Neural progenitor cell (in vitro differentiated cells): ENCODE measurements at regions not wholly inside any gene's neighbourhood (a gene's known extent, or its start where the extent isn't known, plus 50 kb on each side); places are given as distances from the start of the nearest gene placed in this dataset.

Experiments
- EZH2 ChIP-seq: fragments of 200-600 bp; sonication (generic); IDR thresholded peaks from 2 replicates; pipeline ENCODE4 v1.6.1; 2017; ENCODE audit warnings: antibody characterized with exemption, mild to moderate bottlenecking, moderate library complexity
- EZH2phosphoT487 ChIP-seq: fragments of 200-600 bp; sonication (generic); IDR thresholded peaks from 2 replicates; pipeline ENCODE4 v1.6.1; 2017; ENCODE audit warnings: antibody characterized with exemption
- TF ChIP-seq, protein P1 (sequence below): fragments of 200-600 bp; sonication (generic); IDR thresholded peaks from 2 replicates; pipeline ENCODE4 v1.5.1; 2017; ENCODE audit warnings: antibody characterized with exemption, mild to moderate bottlenecking

DNA sequence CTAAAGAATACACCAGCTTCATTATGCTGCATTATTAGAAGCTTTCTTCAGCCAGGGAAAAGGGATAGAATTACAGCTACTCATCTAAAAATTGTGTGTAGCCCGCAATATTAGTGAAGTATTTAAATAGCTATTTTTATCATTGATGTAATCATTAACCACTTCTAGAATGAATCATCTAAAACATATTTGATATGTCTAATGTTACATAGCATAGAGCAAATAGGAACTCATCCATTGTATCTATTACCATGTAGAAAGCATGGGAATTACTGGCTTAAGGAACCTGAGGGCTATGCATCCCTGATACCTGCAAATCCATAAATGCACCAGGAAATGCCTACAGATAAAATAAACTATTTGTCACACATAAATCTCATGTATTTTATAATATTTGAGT, 54.5 kb upstream of the VGLL3 start:
- TF ChIP-seq, protein P1, sequence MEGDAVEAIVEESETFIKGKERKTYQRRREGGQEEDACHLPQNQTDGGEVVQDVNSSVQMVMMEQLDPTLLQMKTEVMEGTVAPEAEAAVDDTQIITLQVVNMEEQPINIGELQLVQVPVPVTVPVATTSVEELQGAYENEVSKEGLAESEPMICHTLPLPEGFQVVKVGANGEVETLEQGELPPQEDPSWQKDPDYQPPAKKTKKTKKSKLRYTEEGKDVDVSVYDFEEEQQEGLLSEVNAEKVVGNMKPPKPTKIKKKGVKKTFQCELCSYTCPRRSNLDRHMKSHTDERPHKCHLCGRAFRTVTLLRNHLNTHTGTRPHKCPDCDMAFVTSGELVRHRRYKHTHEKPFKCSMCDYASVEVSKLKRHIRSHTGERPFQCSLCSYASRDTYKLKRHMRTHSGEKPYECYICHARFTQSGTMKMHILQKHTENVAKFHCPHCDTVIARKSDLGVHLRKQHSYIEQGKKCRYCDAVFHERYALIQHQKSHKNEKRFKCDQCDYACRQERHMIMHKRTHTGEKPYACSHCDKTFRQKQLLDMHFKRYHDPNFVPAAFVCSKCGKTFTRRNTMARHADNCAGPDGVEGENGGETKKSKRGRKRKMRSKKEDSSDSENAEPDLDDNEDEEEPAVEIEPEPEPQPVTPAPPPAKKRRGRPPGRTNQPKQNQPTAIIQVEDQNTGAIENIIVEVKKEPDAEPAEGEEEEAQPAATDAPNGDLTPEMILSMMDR, result no peak
- TF ChIP-seq EZH2phosphoT487 (no peak), EZH2 (no peak)
